ENCODE measurements at regions not wholly inside any gene's neighbourhood (a gene's known extent, or its start where the extent isn't known, plus 50 kb on each side); places are given as distances from the start of the nearest gene placed in this dataset.

DNA sequence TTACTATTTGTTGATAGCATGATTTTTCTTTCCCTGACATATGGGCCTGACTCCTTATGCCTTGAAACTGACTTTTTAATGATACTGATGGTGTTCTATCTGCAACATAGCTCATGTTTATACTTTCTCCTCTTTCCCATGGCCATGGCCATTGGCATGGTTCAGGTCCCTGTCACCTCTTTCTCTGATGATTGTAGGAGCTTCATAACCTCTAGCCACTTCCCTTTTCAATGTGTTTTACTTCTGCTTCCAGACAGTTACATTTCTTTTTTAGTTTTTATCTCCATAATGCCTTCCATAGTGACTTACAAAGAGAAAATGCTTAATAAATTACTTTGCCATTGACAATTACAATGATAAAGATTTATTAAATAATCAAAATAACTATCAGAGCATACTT is 177.9 kb upstream of the SETBP1 start:
- H3K27ac ChIP-seq: no peak overlapping the region
- TF ChIP-seq, protein P1, sequence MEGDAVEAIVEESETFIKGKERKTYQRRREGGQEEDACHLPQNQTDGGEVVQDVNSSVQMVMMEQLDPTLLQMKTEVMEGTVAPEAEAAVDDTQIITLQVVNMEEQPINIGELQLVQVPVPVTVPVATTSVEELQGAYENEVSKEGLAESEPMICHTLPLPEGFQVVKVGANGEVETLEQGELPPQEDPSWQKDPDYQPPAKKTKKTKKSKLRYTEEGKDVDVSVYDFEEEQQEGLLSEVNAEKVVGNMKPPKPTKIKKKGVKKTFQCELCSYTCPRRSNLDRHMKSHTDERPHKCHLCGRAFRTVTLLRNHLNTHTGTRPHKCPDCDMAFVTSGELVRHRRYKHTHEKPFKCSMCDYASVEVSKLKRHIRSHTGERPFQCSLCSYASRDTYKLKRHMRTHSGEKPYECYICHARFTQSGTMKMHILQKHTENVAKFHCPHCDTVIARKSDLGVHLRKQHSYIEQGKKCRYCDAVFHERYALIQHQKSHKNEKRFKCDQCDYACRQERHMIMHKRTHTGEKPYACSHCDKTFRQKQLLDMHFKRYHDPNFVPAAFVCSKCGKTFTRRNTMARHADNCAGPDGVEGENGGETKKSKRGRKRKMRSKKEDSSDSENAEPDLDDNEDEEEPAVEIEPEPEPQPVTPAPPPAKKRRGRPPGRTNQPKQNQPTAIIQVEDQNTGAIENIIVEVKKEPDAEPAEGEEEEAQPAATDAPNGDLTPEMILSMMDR (conservative IDR thresholded peaks at IDR 0.05): no peak
- TF ChIP-seq ZFX (IDR thresholded peaks at IDR 0.05): no peak

DNA sequence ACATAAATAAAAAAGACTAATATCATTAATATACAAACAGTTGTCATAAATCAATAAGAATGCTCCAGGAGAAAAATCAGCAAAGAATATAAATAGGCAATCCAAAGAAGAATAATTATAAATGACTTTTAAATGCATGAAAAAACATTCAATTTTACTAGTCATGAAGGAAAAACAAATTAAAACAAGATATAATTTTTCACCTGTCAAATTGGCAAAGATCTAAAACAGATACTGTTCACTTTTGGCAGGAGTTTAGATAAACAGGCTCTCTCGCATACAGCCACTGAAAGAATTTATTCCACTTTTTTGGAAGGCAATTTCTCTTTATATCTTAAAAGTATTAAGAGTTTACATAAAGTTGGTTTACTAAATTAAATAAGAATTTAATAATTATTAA is 176.8 kb upstream of the SETBP1 start:
- H3K27ac ChIP-seq: no peak overlapping the region
- TF ChIP-seq, protein P1 (conservative IDR thresholded peaks at IDR 0.05): no peak
- TF ChIP-seq ZFX (IDR thresholded peaks at IDR 0.05): no peak

DNA sequence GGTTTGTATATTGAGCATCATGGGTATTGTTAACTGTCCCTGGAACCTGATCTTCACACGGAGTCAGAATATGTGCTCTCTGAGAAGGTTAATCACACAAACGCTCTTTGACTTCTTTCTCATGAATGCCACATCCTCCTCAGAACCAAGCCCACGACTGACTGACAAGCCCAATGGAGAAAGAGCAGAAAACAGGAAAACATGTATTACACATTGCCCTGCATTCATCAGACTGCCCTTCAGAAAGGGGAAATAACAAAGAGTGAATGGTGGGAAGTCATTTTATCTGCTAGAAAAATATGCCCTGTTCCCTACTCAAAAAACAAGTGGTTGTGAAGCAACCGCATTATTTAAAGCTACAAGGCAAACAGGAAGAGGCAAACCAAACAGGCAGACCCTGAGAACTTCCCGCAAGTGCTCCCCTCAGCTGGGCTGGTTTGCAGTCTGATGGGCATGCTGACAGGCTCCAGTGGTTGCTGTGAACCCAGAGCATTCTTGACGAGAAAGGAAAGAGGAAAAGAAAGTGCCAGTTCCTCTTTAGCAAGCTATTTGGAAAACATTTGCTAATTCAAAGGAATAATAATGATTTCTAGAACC is 172.9 kb upstream of the SETBP1 start:
- TF ChIP-seq, protein P1 (conservative IDR thresholded peaks at IDR 0.05): no peak
- no peak for TF ChIP-seq ZFX (IDR thresholded peaks at IDR 0.05)
- H3K27ac ChIP-seq: no peak overlapping the region

DNA sequence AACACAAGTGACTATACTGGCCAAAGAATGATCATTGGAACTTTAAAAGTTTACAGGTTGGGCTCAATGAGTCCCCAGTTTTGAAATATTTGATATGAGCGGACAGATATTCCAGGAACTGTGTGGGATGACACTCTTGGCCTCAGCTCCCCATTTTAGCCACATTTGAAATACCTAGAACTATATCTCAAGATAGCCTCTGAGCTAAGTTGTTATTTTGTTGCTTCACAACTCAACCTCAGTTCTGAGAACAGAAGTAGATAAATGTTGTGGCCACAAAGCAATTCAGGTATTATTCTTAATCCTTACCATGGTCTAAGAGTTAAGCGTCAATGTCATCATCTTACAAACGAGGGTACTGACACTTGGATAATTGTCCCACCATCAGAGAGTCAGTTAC is 172.2 kb upstream of the SETBP1 start:
- H3K27ac ChIP-seq: no peak overlapping the region
- TF ChIP-seq ZFX (IDR thresholded peaks at IDR 0.05): no peak
- TF ChIP-seq, protein P1 (conservative IDR thresholded peaks at IDR 0.05): no peak

DNA sequence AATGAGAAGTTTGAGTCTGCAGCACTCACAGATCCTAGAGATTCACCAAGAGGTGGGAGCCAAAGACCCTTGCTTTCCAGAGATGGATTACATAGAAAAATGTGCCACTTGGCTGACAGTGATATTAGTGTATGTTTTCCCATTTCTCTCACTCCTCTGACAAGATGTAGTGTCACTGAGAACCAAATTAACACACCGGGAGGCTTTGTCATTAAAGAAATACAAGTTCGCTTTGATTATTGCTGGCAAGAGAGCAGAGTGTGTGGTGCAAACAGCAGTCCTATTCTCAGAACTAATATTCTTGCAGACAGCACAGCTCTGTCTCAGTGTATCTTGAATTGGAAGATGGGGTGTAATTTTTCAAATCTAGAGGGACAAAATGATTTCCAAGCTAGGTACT is 171.6 kb upstream of the SETBP1 start:
- no peak overlapping the region for H3K27ac ChIP-seq
- no peak for TF ChIP-seq ZFX (IDR thresholded peaks at IDR 0.05)
- TF ChIP-seq, protein P1 (conservative IDR thresholded peaks at IDR 0.05): no peak

DNA sequence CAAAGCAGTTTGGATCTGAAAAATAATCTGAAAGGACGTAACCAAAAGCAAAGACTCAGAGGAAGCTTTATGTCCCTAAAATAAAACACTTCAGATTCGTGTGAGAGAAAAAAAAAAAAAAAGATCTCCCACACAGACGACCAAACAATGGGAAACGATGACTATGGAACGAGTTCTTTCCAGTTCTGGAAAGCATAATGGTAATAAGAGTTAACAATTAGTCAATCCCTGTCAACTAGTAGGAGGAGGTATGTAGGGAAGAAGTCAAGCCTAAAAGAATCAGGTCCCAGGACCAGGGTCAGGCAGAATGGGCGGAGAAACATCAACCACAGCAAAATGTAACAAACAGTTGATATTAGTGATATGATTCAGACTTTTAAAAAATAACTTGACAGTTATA is 170.3 kb upstream of the SETBP1 start:
- TF ChIP-seq ZFX (IDR thresholded peaks at IDR 0.05): no peak
- TF ChIP-seq, protein P1 (conservative IDR thresholded peaks at IDR 0.05): no peak
- H3K27ac ChIP-seq: no peak overlapping the region

DNA sequence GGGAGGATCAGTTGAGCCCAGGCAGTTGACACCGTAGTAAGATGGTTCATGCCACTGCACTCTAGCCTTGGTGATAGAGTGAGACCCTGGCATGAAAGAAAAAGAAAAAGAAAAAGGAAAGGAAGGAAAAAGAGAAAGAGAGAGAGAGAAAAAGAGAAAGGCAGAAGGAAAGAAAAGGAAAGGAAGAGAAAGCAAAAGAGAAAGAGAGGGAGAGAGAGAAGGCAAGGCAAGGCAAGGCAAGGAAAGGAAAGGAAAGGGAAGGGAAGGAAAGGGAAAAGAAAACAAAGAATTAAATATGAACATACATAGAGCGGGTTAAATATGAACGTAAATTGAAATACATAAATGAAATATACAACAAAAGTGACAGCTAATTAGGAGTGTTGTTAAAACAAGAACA is 167.5 kb upstream of the SETBP1 start:
- no peak overlapping the region for H3K27ac ChIP-seq
- TF ChIP-seq ZFX (IDR thresholded peaks at IDR 0.05): no peak
- TF ChIP-seq, protein P1 (conservative IDR thresholded peaks at IDR 0.05): no peak
